ENCODE measurements at regions not wholly inside any gene's neighbourhood (a gene's known extent, or its start where the extent isn't known, plus 50 kb on each side); places are given as distances from the start of the nearest gene placed in this dataset.

DNA sequence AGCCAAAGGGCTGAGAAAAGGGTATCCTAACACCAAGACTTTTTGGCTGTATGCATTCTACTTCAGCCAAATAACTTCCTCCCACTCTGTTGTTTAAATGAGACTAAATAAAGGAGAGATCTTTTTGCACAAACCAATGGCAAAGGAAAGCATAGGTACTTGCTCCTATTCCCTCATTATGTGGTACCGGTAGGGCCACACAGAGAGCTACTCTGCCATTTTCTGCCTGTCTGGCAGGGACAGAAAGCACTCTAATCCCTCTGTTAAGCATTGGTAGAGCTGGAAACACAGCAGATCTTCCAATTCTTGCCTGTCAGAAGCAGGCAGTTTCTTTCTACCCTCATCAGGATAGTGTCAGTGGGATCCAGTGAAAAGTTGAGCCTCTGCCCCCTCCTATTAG, 918.3 kb upstream of the TMEFF2 start:
- TF ChIP-seq, protein P1, sequence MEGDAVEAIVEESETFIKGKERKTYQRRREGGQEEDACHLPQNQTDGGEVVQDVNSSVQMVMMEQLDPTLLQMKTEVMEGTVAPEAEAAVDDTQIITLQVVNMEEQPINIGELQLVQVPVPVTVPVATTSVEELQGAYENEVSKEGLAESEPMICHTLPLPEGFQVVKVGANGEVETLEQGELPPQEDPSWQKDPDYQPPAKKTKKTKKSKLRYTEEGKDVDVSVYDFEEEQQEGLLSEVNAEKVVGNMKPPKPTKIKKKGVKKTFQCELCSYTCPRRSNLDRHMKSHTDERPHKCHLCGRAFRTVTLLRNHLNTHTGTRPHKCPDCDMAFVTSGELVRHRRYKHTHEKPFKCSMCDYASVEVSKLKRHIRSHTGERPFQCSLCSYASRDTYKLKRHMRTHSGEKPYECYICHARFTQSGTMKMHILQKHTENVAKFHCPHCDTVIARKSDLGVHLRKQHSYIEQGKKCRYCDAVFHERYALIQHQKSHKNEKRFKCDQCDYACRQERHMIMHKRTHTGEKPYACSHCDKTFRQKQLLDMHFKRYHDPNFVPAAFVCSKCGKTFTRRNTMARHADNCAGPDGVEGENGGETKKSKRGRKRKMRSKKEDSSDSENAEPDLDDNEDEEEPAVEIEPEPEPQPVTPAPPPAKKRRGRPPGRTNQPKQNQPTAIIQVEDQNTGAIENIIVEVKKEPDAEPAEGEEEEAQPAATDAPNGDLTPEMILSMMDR (IDR thresholded peaks at IDR 0.05 in 4 of 5, conservative IDR thresholded peaks at IDR 0.05 in 1 of 5) = no peak
- no peak for TF ChIP-seq POLR2A (IDR thresholded peaks at IDR 0.05)
